Mesenchymal stem cell (in vitro differentiated cells and primary cell): ENCODE measurements at regions not wholly inside any gene's neighbourhood (a gene's known extent, or its start where the extent isn't known, plus 50 kb on each side); places are given as distances from the start of the nearest gene placed in this dataset.
"Not testable (repeated sequence)": the region's sequence is repeated elsewhere in the genome, so short reads cannot be mapped to it uniquely, and the experiment has no call there.

ENCODE experiments used
- DNase-seq: peaks from one replicate; pipeline ENCODE4 v3.0.0-alpha.2; 2013
- H2AFZ ChIP-seq: one replicate; pipeline ENCODE4 v1.6.1; 2013; ENCODE audit warnings: low read depth, mild to moderate bottlenecking, control low read depth, inconsistent platforms, low read length, moderate library complexity
- H2AK5ac ChIP-seq: 2 replicates; pipeline ENCODE4 v1.6.1; 2013; ENCODE audit warnings: low read length, moderate library complexity, mild to moderate bottlenecking, inconsistent platforms; ENCODE audit not compliant: severe bottlenecking
- H2BK120ac ChIP-seq: one replicate; pipeline ENCODE4 v1.6.1; 2013; ENCODE audit warnings: low read depth, mild to moderate bottlenecking, inconsistent platforms, low read length, moderate library complexity
- H2BK12ac ChIP-seq, 2 experiments: one replicate each; pipeline ENCODE4 v1.6.1; 2013; ENCODE audit warnings: inconsistent platforms in 2 of 2, low read length in 2 of 2, mild to moderate bottlenecking in 2 of 2, moderate library complexity in 2 of 2, control low read depth in 1 of 2
- H2BK15ac ChIP-seq: one replicate; pipeline ENCODE4 v1.6.1; 2013; ENCODE audit warnings: mild to moderate bottlenecking, low read depth, inconsistent platforms; ENCODE audit not compliant: poor library complexity, severe bottlenecking
- H2BK5ac ChIP-seq: 2 replicates; pipeline ENCODE4 v1.6.1; 2013; ENCODE audit warnings: low read depth, mild to moderate bottlenecking, low read length, control low read depth, inconsistent platforms; ENCODE audit not compliant: poor library complexity, severe bottlenecking
- H3K14ac ChIP-seq, 2 experiments: one replicate each; pipeline ENCODE4 v1.6.1; 2013; ENCODE audit warnings: inconsistent platforms in 2 of 2, low read length in 2 of 2, control low read depth in 1 of 2, mild to moderate bottlenecking in 1 of 2, moderate library complexity in 1 of 2
- H3K18ac ChIP-seq, 2 experiments: one replicate each; pipeline ENCODE4 v1.6.1; 2013; ENCODE audit warnings: inconsistent platforms in 2 of 2, low read length in 2 of 2, control low read depth in 1 of 2, low read depth in 1 of 2, mild to moderate bottlenecking in 1 of 2
- H3K23ac ChIP-seq, 2 experiments: one replicate each; pipeline ENCODE4 v1.6.1; 2013; ENCODE audit warnings: inconsistent platforms in 2 of 2, low read length in 2 of 2, mild to moderate bottlenecking in 2 of 2, moderate library complexity in 2 of 2, control low read depth in 1 of 2
- H3K27ac ChIP-seq: 2 replicates; pipeline ENCODE4 v1.5.1; 2013; ENCODE audit warnings: mild to moderate bottlenecking, moderate library complexity, low read length, control low read depth, inconsistent platforms; ENCODE audit not compliant: poor library complexity, severe bottlenecking
- H3K27me3 ChIP-seq, 2 experiments: 2 replicates each; pipeline versions ENCODE4 v1.6.1 to v1.7.0; 2013; ENCODE audit warnings: low read length in 2 of 2, mild to moderate bottlenecking in 2 of 2, moderate library complexity in 2 of 2, control low read depth in 1 of 2, inconsistent platforms in 1 of 2; ENCODE audit not compliant: control insufficient read depth in 1 of 2, insufficient read depth in 1 of 2
- H3K36me3 ChIP-seq, 2 experiments: 2 replicates each; pipeline versions ENCODE4 v1.6.1 to v1.7.0; 2013; ENCODE audit warnings: low read length in 2 of 2, control low read depth in 1 of 2, inconsistent platforms in 1 of 2, low read depth in 1 of 2, mild to moderate bottlenecking in 1 of 2; ENCODE audit not compliant: insufficient read depth in 2 of 2, control insufficient read depth in 1 of 2
- H3K4ac ChIP-seq, 2 experiments: one replicate each; pipeline ENCODE4 v1.6.1; 2013; ENCODE audit warnings: inconsistent platforms in 2 of 2, low read length in 2 of 2, mild to moderate bottlenecking in 2 of 2, moderate library complexity in 2 of 2, control low read depth in 1 of 2, low read depth in 1 of 2
- H3K4me1 ChIP-seq: 2 replicates; pipeline ENCODE4 v1.6.1; 2013; ENCODE audit warnings: low read depth, low read length, control low read depth; ENCODE audit not compliant: control insufficient read depth, insufficient read depth
- H3K4me2 ChIP-seq: 2 replicates; pipeline ENCODE4 v1.6.1; 2013; ENCODE audit warnings: low read length, mild to moderate bottlenecking, inconsistent platforms; ENCODE audit not compliant: poor library complexity, severe bottlenecking
- H3K4me3 ChIP-seq, 2 experiments: 2 replicates each; pipeline versions ENCODE4 v1.5.1 to v1.7.0; 2013; ENCODE audit warnings: low read length in 2 of 2, mild to moderate bottlenecking in 2 of 2, control low read depth in 1 of 2, low read depth in 1 of 2; ENCODE audit not compliant: insufficient read depth in 1 of 2
- H3K79me1 ChIP-seq: replicated peaks from 2 replicates; pipeline ENCODE4 v1.6.1; 2013; ENCODE audit warnings: mild to moderate bottlenecking, control low read depth, low read length, inconsistent platforms; ENCODE audit not compliant: poor library complexity, severe bottlenecking
- H3K9ac ChIP-seq: 2 replicates; pipeline ENCODE4 v1.7.0; 2013; ENCODE audit warnings: mild to moderate bottlenecking, low read length, moderate library complexity
- H3K9me3 ChIP-seq: 2 replicates; pipeline ENCODE4 v1.7.0; 2013; ENCODE audit warnings: mild to moderate bottlenecking, low read length; ENCODE audit not compliant: control insufficient read depth
- H4K8ac ChIP-seq: one replicate; pipeline ENCODE4 v1.6.1; 2013; ENCODE audit warnings: inconsistent platforms, mild to moderate bottlenecking, low read length, moderate library complexity
- H4K91ac ChIP-seq: one replicate; pipeline ENCODE4 v1.6.1; 2013; ENCODE audit warnings: mild to moderate bottlenecking, low read length, inconsistent platforms
- WGBS: methylation state at CpG from one replicate; pipeline ENCODE4 v1.1.7; 2013; ENCODE audit warnings: mixed read lengths; 5-methylcytosine and 5-hydroxymethylcytosine counted together

GRCh38 chr1:214144521-214144920 lies 136.4 kb upstream of the SMYD2 start:
- not testable (repeated sequence) for H2AFZ ChIP-seq, H2AK5ac ChIP-seq, H3K4me1 ChIP-seq, H3K9ac ChIP-seq, H4K8ac ChIP-seq, H2BK5ac ChIP-seq, H3K14ac ChIP-seq, H3K18ac ChIP-seq, H3K9me3 ChIP-seq, H3K4me3 ChIP-seq, H3K27ac ChIP-seq, H3K4me2 ChIP-seq, H3K36me3 ChIP-seq, H2BK120ac ChIP-seq, H4K91ac ChIP-seq, DNase-seq, H3K79me1 ChIP-seq, H2BK15ac ChIP-seq, H3K4ac ChIP-seq, H3K23ac ChIP-seq, H2BK12ac ChIP-seq
- H3K27me3 ChIP-seq, result peaks cover 0 to 18% of the 10 kb centered on the region in 2 experiments
- WGBS, result 96% methylated on average over 1 of the region's 2 CpGs

GRCh38 chr1:214146523-214146922 lies 134.4 kb upstream of the SMYD2 start:
- no peak overlapping the region for H2BK120ac ChIP-seq
- H3K18ac ChIP-seq, result no peak overlapping the region
- H3K27ac ChIP-seq, result no peak overlapping the region
- no peaks in the 10 kb centered on the region for H3K9me3 ChIP-seq
- H3K4ac ChIP-seq, result no peak overlapping the region
- H3K36me3 ChIP-seq, result no peaks in the 10 kb centered on the region
- no peak overlapping the region for H4K91ac ChIP-seq
- peaks cover 0 to 11% of the 10 kb centered on the region in 2 experiments for H3K27me3 ChIP-seq
- 64% methylated on average over 4 of the region's 4 CpGs for WGBS
- no peak overlapping the region for H2BK5ac ChIP-seq
- H4K8ac ChIP-seq, result no peak overlapping the region
- H3K4me2 ChIP-seq, result no peak overlapping the region
- no peaks in the 10 kb centered on the region for H3K79me1 ChIP-seq
- H3K9ac ChIP-seq, result no peak overlapping the region
- H2AK5ac ChIP-seq, result no peak overlapping the region
- no peak overlapping the region for H2BK12ac ChIP-seq
- H3K23ac ChIP-seq, result no peak overlapping the region
- no peak overlapping the region for H3K4me3 ChIP-seq
- H3K4me1 ChIP-seq, result no peaks in the 10 kb centered on the region
- no peak overlapping the region for H2AFZ ChIP-seq
- DNase-seq, result no peak
- no peak overlapping the region for H2BK15ac ChIP-seq
- no peak overlapping the region for H3K14ac ChIP-seq

GRCh38 chr1:214154596-214155292 lies 126.2 kb upstream of the SMYD2 start:
- no peak overlapping the region for H3K9ac ChIP-seq
- H3K79me1 ChIP-seq, result no peaks in the 10 kb centered on the region
- no peak overlapping the region for H2BK15ac ChIP-seq
- no peak overlapping the region for H3K27ac ChIP-seq
- no peak overlapping the region for H2BK120ac ChIP-seq
- H2BK5ac ChIP-seq, result no peak overlapping the region
- no peak overlapping the region for H2BK12ac ChIP-seq
- H2AFZ ChIP-seq, result no peak overlapping the region
- H3K4me1 ChIP-seq, result no peaks in the 10 kb centered on the region
- H3K4ac ChIP-seq, result no peak overlapping the region
- H4K8ac ChIP-seq, result no peak overlapping the region
- no peak overlapping the region for H3K4me2 ChIP-seq
- WGBS, result 20% methylated on average over 3 of the region's 6 CpGs
- H3K18ac ChIP-seq, result no peak overlapping the region
- H3K36me3 ChIP-seq, result no peaks in the 10 kb centered on the region
- no peak overlapping the region for H3K14ac ChIP-seq
- H3K27me3 ChIP-seq, result peaks cover 33 to 47% of the 10 kb centered on the region in 2 experiments
- H4K91ac ChIP-seq, result no peak overlapping the region
- no peak overlapping the region for H3K23ac ChIP-seq
- peaks cover 3% of the 10 kb centered on the region for H3K9me3 ChIP-seq
- no peak for DNase-seq
- H2AK5ac ChIP-seq, result no peak overlapping the region
- H3K4me3 ChIP-seq, result no peak overlapping the region

- Histone ChIP-seq H3K23ac (no peak overlapping the region), H4K91ac (no peak overlapping the region)
- WGBS, result 36% methylated on average over 2 of the region's 2 CpGs
Measured at GRCh38 chr1:214155987-214156625, 124.9 kb upstream of the SMYD2 start.

More at GRCh38 chr1:214155987-214156625, 124.9 kb upstream of the SMYD2 start:
- Histone ChIP-seq H3K9ac (no peak overlapping the region), H2BK120ac (no peak overlapping the region), H4K8ac (no peak overlapping the region), H3K18ac (no peak overlapping the region), H3K4me1 (no peaks in the 10 kb centered on the region), H3K79me1 (no peaks in the 10 kb centered on the region), H2BK12ac (no peak overlapping the region), H3K36me3 (no peaks in the 10 kb centered on the region), H2AK5ac (no peak overlapping the region), H2BK15ac (no peak overlapping the region), H3K4me2 (no peak overlapping the region), H2BK5ac (no peak overlapping the region), H3K4me3 (no peak overlapping the region), H3K9me3 (peaks cover 3% of the 10 kb centered on the region), H3K14ac (no peak overlapping the region), H3K27ac (no peak overlapping the region), H3K27me3 (peaks cover 35 to 47% of the 10 kb centered on the region in 2 experiments), H3K4ac (no peak overlapping the region), H2AFZ (no peak overlapping the region)
- no peak for DNase-seq
